Smooth muscle cell (in vitro differentiated cells): ENCODE measurements at regions not wholly inside any gene's neighbourhood (a gene's known extent, or its start where the extent isn't known, plus 50 kb on each side); places are given as distances from the start of the nearest gene placed in this dataset.

Source experiments
- DNase-seq: peaks from one replicate; lab custom pipeline; 2025; ENCODE audit not compliant: unreplicated experiment; lab: John Stamatoyannopoulos, UW
- H2AFZ ChIP-seq: fragments of 200-600 bp; sonication (generic); 2 replicates; pipeline ENCODE4 v1.6.0; 2016; ENCODE audit warnings: antibody characterized with exemption, low read depth, mild to moderate bottlenecking
- H3F3A ChIP-seq: fragments of 200-600 bp; sonication (generic); 2 replicates; pipeline ENCODE4 v1.6.0; 2017; ENCODE audit warnings: antibody characterized with exemption, low read depth
- H3K27ac ChIP-seq: fragments of 200-600 bp; sonication (generic); 2 replicates; pipeline ENCODE4 v1.5.1; 2016; ENCODE audit warnings: low read depth, mild to moderate bottlenecking
- H3K27me3 ChIP-seq: fragments of 200-600 bp; sonication (generic); 2 replicates; pipeline ENCODE4 v1.6.1; 2016; ENCODE audit warnings: low read depth, mild to moderate bottlenecking
- H3K36me3 ChIP-seq: fragments of 200-600 bp; sonication (generic); 2 replicates; pipeline ENCODE4 v1.5.1; 2016; ENCODE audit warnings: low read depth
- H3K4me1 ChIP-seq: fragments of 200-600 bp; sonication (generic); 2 replicates; pipeline ENCODE4 v1.5.1; 2016; ENCODE audit warnings: low read depth
- H3K4me2 ChIP-seq: fragments of 200-600 bp; sonication (generic); 2 replicates; pipeline ENCODE4 v1.6.0; 2016; ENCODE audit warnings: mild to moderate bottlenecking
- H3K4me3 ChIP-seq: fragments of 200-600 bp; sonication (generic); 2 replicates; pipeline ENCODE4 v1.5.1; 2016; ENCODE audit warnings: mild to moderate bottlenecking
- H3K79me2 ChIP-seq: fragments of 200-600 bp; sonication (generic); 2 replicates; pipeline ENCODE4 v1.6.0; 2016; ENCODE audit warnings: low read depth, mild to moderate bottlenecking
- H3K9ac ChIP-seq: fragments of 200-600 bp; sonication (generic); 2 replicates; pipeline ENCODE4 v1.6.0; 2016; ENCODE audit warnings: low read depth
- H3K9me3 ChIP-seq: fragments of 200-600 bp; sonication (generic); replicated peaks from 2 replicates; pipeline ENCODE4 v1.5.1; 2016; ENCODE audit warnings: low read depth
- H4K20me1 ChIP-seq: fragments of 200-600 bp; sonication (generic); 2 replicates; pipeline ENCODE4 v1.6.0; 2016; ENCODE audit warnings: low read depth
- CTCF ChIP-seq: fragments of 200-600 bp; sonication (generic); IDR thresholded peaks from 2 replicates; pipeline ENCODE4 v1.5.1; 2017; ENCODE audit warnings: borderline replicate concordance, mild to moderate bottlenecking, antibody characterized with exemption; ENCODE audit not compliant: insufficient read depth, poor library complexity, severe bottlenecking
- WGBS: methylation state at CpG from one replicate; pipeline ENCODE4 v1.1.7; 2016; ENCODE audit warnings: low lambda C conversion rate; 5-methylcytosine and 5-hydroxymethylcytosine counted together

- H3K9ac ChIP-seq: no peak overlapping the region
- TF ChIP-seq CTCF: no peak
- 94% methylated on average over 4 of the region's 4 CpGs for WGBS
Measured at GRCh38 chr5:12624776-12625560, 720.7 kb upstream of the CTNND2 start.

DNA sequence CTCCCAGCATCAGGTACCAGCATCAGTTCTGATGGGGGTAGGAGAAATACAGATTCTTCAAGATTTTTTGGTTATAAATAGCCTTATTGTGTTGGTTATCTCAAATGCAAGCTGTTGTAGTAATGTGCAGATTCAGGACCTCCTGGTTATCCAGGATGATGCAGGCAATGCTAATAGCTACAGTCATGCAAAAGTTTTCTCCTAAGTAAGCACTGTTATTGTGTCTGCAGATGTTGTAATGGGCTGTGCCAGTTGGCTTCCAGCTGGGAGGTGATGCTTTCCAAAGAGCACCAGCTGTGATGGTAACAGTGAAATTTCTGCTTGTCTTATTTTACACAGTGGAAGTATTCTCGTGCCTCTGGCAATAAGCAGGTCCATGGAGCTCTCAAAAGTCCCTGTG is 719.2 kb upstream of the CTNND2 start:
- Histone ChIP-seq H3K27me3 (no peaks in the 10 kb centered on the region), H3K9me3 (peaks cover 2% of the 10 kb centered on the region), H3K79me2 (no peaks in the 10 kb centered on the region), H3K4me3 (no peak overlapping the region), H3K9ac (no peak overlapping the region), H3K4me2 (no peak overlapping the region), H3K36me3 (peaks cover 4% of the 10 kb centered on the region), H3K27ac (no peak overlapping the region), H4K20me1 (no peaks in the 10 kb centered on the region), H2AFZ (no peak overlapping the region), H3K4me1 (no peaks in the 10 kb centered on the region), H3F3A (no peaks in the 10 kb centered on the region)
- no peak for TF ChIP-seq CTCF
- 68% methylated on average over 1 of the region's 1 CpG for WGBS
- DNase-seq: no peak

More at GRCh38 chr5:12624776-12625560, 720.7 kb upstream of the CTNND2 start:
- Histone ChIP-seq H2AFZ (no peak overlapping the region), H3K4me3 (no peak overlapping the region), H3K79me2 (no peaks in the 10 kb centered on the region), H4K20me1 (no peaks in the 10 kb centered on the region), H3K4me1 (no peaks in the 10 kb centered on the region), H3K4me2 (no peak overlapping the region), H3F3A (no peaks in the 10 kb centered on the region), H3K36me3 (peaks cover 4% of the 10 kb centered on the region), H3K27ac (no peak overlapping the region), H3K9me3 (no peaks in the 10 kb centered on the region), H3K27me3 (no peaks in the 10 kb centered on the region)
- no peak for DNase-seq

GRCh38 chr5:12616093-12616492 is 711.8 kb upstream of the CTNND2 start:
- Histone ChIP-seq H3K4me3 (no peak overlapping the region), H3K9ac (no peak overlapping the region), H3K4me2 (peak overlapping the region; percentile 52), H3K36me3 (peaks cover 2% of the 10 kb centered on the region), H3K27me3 (no peaks in the 10 kb centered on the region), H2AFZ (no peak overlapping the region), H3F3A (no peaks in the 10 kb centered on the region), H3K9me3 (peaks cover 2% of the 10 kb centered on the region), H3K4me1 (no peaks in the 10 kb centered on the region), H3K79me2 (no peaks in the 10 kb centered on the region), H4K20me1 (no peaks in the 10 kb centered on the region), H3K27ac (no peak overlapping the region)
- DNase-seq: no peak
- no peak for TF ChIP-seq CTCF
- 74% methylated on average over 4 of the region's 4 CpGs for WGBS
